ENCODE measurements at regions not wholly inside any gene's neighbourhood (a gene's known extent, or its start where the extent isn't known, plus 50 kb on each side); places are given as distances from the start of the nearest gene placed in this dataset.

GRCh38 chr7:85488406-85488805 lies 301.6 kb upstream of the SEMA3D start:
- Histone ChIP-seq H3K9me3 (no peaks in the 10 kb centered on the region), H3K4me2 (no peak overlapping the region), H3K27ac (no peak overlapping the region), H3K4me3 (no peak overlapping the region), H3K4me1 (no peaks in the 10 kb centered on the region)
- 60% methylated on average over 1 of the region's 1 CpG for WGBS (ENCODE audit: missing lambda C conversion rate)
- no peak for FAIRE-seq
- no peak for DNase-seq (ENCODE audit: low read depth in 1 of 2, low spot score in 1 of 2)
- ChIA-PET CTCF (no interaction called here), POLR2A (no interaction called here)
- no peak for TF ChIP-seq ZNF302 (CRISPR knock-in tag; IDR thresholded peaks at IDR 0.05)
- TF ChIP-seq NPAS2 (CRISPR knock-in tag; IDR thresholded peaks at IDR 0.05; ENCODE audit: borderline replicate concordance), result no peak
- no peak for TF ChIP-seq CHD4 (IDR thresholded peaks at IDR 0.05; ENCODE audit: borderline replicate concordance)
- no peak for TF ChIP-seq ATOH8 (CRISPR knock-in tag; IDR thresholded peaks at IDR 0.05; ENCODE audit: low read depth)
- no peak for TF ChIP-seq MYC (IDR thresholded peaks at IDR 0.05; ENCODE audit: borderline replicate concordance, low read length)
- TF ChIP-seq NR3C1 (IDR thresholded peaks at IDR 0.05), result no peak
- TF ChIP-seq NFE2L2 (conservative IDR thresholded peaks at IDR 0.05; ENCODE audit: low read length), result no peak
- TF ChIP-seq RCOR1 (IDR thresholded peaks at IDR 0.05; ENCODE audit: low read depth, low read length), result no peak
- no peak for TF ChIP-seq ELK1 (IDR thresholded peaks at IDR 0.05; ENCODE audit: low read depth, low read length)
- no peak for TF ChIP-seq FOXS1 (CRISPR knock-in tag; IDR thresholded peaks at IDR 0.05)
- no peak for TF ChIP-seq MAFK (IDR thresholded peaks at IDR 0.05; ENCODE audit: partially characterized antibody)
- no peak for TF ChIP-seq CBX8 (IDR thresholded peaks at IDR 0.05)
- TF ChIP-seq CTCF (IDR thresholded peaks at IDR 0.05), result no peak
- no peak for TF ChIP-seq POLR2AphosphoS2 (conservative IDR thresholded peaks at IDR 0.05; ENCODE audit: low read length)
- no peak for TF ChIP-seq REST (IDR thresholded peaks at IDR 0.05)
- TF ChIP-seq ZSCAN20 (CRISPR knock-in tag; IDR thresholded peaks at IDR 0.05), result no peak
- no peak for TF ChIP-seq TP53 (CRISPR knock-in tag; IDR thresholded peaks at IDR 0.05)
- no peak for TF ChIP-seq CEBPB (IDR thresholded peaks at IDR 0.05)
- no peak for ATAC-seq

- no peak overlapping the region for H3K4me2 ChIP-seq
- H3K9me3 ChIP-seq, result no peaks in the 10 kb centered on the region
- H3K4me3 ChIP-seq, result no peak overlapping the region
- no peaks in the 10 kb centered on the region for H3K4me1 ChIP-seq
- no peak for TF ChIP-seq RCOR1 (IDR thresholded peaks at IDR 0.05; ENCODE audit: low read depth, low read length)
- TF ChIP-seq HES2 (IDR thresholded peaks at IDR 0.05), result no peak
- TF ChIP-seq HOXB5 (CRISPR knock-in tag; IDR thresholded peaks at IDR 0.05), result no peak
- no peak for TF ChIP-seq HMGXB4 (CRISPR knock-in tag; IDR thresholded peaks at IDR 0.05; ENCODE audit: borderline replicate concordance)
- TF ChIP-seq JUN (IDR thresholded peaks at IDR 0.05), result no peak
- TF ChIP-seq EP300 (IDR thresholded peaks at IDR 0.05), result no peak
- no peak for TF ChIP-seq JUNB (IDR thresholded peaks at IDR 0.05)
- TF ChIP-seq FOXS1 (CRISPR knock-in tag; IDR thresholded peaks at IDR 0.05), result no peak
- no peak for TF ChIP-seq ATOH8 (CRISPR knock-in tag; IDR thresholded peaks at IDR 0.05; ENCODE audit: low read depth)
- FAIRE-seq (no peak), ATAC-seq (no peak), DNase-seq (ENCODE audit: low read depth in 1 of 2, low spot score in 1 of 2) (no peak)
- 15% methylated on average over 1 of the region's 1 CpG for WGBS (ENCODE audit: missing lambda C conversion rate)
- no peak overlapping the region for H3K27ac ChIP-seq
- ChIA-PET CTCF (no interaction called here), POLR2A (no interaction called here)
These were observed 296.3 kb upstream of the SEMA3D start for GRCh38 chr7:85483177-85483576.

All from A549 (cell line).